Activated B cell treated with CpG ODN at 0.5 μM for 24 hours (primary cell): ENCODE measurements at regions not wholly inside any gene's neighbourhood (a gene's known extent, or its start where the extent isn't known, plus 50 kb on each side); places are given as distances from the start of the nearest gene placed in this dataset.

Experiments used
- ATAC-seq: fragments of 200-7000 bp; cut with Tn5 transposase; one replicate; pipeline ENCODE4 v1.10.0; 2021; ENCODE audit warnings: low read depth, mild to moderate bottlenecking, moderate library complexity
- CTCF ChIA-PET: fragments of 350-600 bp; sonication (Branson Sonifier 250); formaldehyde crosslinking; loops from one replicate; lab custom pipeline; 2021; ENCODE audit warnings: antibody characterized with exemption; lab: Charles Lee
- POLR2A ChIA-PET: fragments of 350-600 bp; sonication (Branson Sonifier 250); formaldehyde crosslinking; loops from one replicate; lab custom pipeline; 2021; ENCODE audit warnings: antibody characterized with exemption; lab: Charles Lee
- DNase-seq: peaks from one replicate; pipeline ENCODE4 v3.0.0; 2022
- H3K27ac Mint-ChIP-seq: one replicate; pipeline ENCODE4 v1.8.0; 2020; ENCODE audit warnings: mixed read lengths
- H3K27me3 Mint-ChIP-seq: one replicate; pipeline ENCODE4 v1.8.0; 2021; ENCODE audit warnings: mixed read lengths
- H3K36me3 Mint-ChIP-seq: one replicate; pipeline ENCODE4 v1.8.0; 2021; ENCODE audit warnings: low read depth, mixed read lengths
- H3K4me1 Mint-ChIP-seq: one replicate; pipeline ENCODE4 v1.8.0; 2021; ENCODE audit warnings: mixed read lengths
- H3K4me3 Mint-ChIP-seq: one replicate; pipeline ENCODE4 v1.8.0; 2020; ENCODE audit warnings: mild to moderate bottlenecking, mixed read lengths
- H3K9me3 Mint-ChIP-seq: one replicate; pipeline ENCODE4 v1.8.0; 2020; ENCODE audit warnings: mixed read lengths
- CTCF ChIP-seq: fragments of 200-600 bp; IDR thresholded peaks from one replicate; pipeline ENCODE4 v1.8.0; 2022; ENCODE audit warnings: antibody characterized with exemption, mild to moderate bottlenecking
- intact Hi-C: fragments of 100-400 bp; cut with micrococcal nuclease; formaldehyde crosslinking; loops from one replicate; pipeline ENCODE4 v1.15.1; 2024

DNA sequence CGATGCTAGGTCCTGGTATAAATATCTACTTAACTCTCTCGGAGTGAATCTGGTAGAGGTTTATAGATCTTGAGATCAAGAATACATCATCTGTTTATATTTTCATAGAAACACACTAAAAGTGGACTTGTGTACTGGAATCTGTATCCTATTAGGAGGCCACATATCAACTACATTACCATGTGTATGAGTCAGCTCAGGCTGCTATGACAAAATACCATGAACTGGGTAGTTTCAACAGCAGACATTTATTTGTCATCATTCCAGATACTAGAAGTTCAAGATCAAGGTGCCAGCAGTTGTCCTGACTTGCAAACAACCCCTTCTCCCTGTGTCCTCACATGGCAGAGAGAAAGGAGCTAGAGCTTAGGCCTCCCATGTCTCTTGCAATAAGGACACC, 113.9 kb upstream of the PFKP start:
- H3K27ac Mint-ChIP-seq: no peak overlapping the region
- DNase-seq (no peak), ATAC-seq (no peak)
- no peak for TF ChIP-seq CTCF
- peaks cover 5% of the 10 kb centered on the region for H3K9me3 Mint-ChIP-seq
- peaks cover 20% of the 10 kb centered on the region for H3K4me1 Mint-ChIP-seq
- CTCF ChIA-PET: no interaction called here
- intact Hi-C loops: no loop called here
- POLR2A ChIA-PET: no interaction called here
- no peak overlapping the region for H3K4me3 Mint-ChIP-seq
- no peaks in the 10 kb centered on the region for H3K36me3 Mint-ChIP-seq
- peaks cover 19% of the 10 kb centered on the region for H3K27me3 Mint-ChIP-seq

DNA sequence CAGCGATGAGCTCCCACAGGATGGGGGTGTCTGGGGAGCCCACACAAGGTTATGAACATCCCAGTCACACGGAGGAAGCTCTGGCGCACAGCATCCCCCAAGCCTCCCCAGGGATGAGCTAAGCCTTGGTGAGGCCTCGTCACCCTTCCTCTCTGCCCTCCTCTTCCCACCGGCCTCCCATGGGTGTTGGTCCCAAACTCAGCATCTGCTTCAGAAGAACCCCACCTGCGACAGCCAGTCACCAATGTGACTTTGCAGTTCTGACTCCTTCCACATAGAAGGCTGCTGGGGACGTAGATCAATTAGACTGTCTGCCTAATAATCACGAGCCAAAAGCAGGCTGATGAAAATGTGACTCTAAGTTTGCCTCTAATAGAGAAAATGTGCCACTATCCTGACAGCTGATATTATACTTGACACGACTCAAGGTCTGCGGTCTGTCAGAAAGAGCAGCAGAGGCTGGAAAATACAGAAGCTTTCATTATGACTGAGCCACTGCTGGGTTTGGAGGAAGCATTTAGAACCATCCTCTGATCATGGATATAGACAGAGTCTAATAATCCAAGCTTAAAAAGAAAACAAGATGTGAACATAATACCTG, 116.0 kb upstream of the PFKP start:
- Mint-ChIP-seq H3K4me1 (peaks cover 20% of the 10 kb centered on the region), H3K27me3 (peaks cover 23% of the 10 kb centered on the region), H3K27ac (no peak overlapping the region), H3K9me3 (peaks cover 4% of the 10 kb centered on the region), H3K36me3 (no peaks in the 10 kb centered on the region), H3K4me3 (no peak overlapping the region)
- ATAC-seq (peak; percentile 9), DNase-seq (no peak)
- intact Hi-C loops: no loop called here
- TF ChIP-seq CTCF: no peak
- ChIA-PET CTCF (no interaction called here), POLR2A (no interaction called here)

DNA sequence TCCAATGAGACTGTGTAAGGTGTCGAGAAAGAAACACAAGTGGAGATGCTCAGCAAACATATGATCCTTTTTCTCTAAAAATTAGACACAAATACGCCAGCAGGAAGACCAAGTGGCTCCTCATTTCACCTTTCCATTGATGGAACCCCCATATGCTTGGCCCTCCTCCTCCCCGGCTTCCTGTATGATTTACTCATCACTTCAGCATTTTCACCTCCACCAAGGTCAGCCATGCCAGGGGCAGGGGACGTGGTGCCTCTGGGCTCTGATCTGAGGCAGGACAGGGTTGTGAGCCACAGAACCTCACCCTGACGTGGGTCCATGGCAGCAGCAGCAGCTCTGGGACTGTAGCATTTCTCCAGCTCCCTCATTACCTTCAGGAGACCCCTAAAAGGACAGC, 116.8 kb upstream of the PFKP start:
- H3K9me3 Mint-ChIP-seq: no peaks in the 10 kb centered on the region
- H3K4me1 Mint-ChIP-seq: peaks cover 20% of the 10 kb centered on the region
- DNase-seq (no peak), ATAC-seq (no peak)
- CTCF ChIA-PET: no interaction called here
- no peaks in the 10 kb centered on the region for H3K36me3 Mint-ChIP-seq
- H3K4me3 Mint-ChIP-seq: no peak overlapping the region
- no peak for TF ChIP-seq CTCF
- peaks cover 23% of the 10 kb centered on the region for H3K27me3 Mint-ChIP-seq
- intact Hi-C loops: no loop called here
- POLR2A ChIA-PET: no interaction called here
- peak overlapping the region; percentile 33 for H3K27ac Mint-ChIP-seq

DNA sequence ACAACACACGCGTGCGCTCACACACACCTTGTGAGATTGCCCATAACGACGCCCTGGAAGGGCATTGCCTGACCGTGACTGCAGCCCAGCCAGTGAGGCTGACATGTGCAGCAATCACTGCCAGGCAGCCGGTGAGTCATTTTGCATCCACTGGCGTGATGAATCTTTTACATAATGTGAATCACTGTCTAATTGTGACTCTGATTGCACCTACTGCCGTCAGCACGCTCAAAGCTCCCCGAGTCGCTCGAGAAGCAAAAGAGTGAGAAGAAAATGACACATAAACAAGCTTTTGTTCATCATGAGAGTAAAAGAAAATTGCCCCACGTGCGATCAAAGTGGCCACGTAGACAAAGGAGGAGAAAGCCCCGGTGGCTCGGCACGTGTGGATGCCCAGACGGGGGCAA, 117.4 kb upstream of the PFKP start:
- intact Hi-C loops: no loop called here
- Mint-ChIP-seq H3K4me1 (peaks cover 20% of the 10 kb centered on the region), H3K9me3 (no peaks in the 10 kb centered on the region), H3K4me3 (peak overlapping the region; percentile 33), H3K36me3 (no peaks in the 10 kb centered on the region), H3K27me3 (peaks cover 23% of the 10 kb centered on the region), H3K27ac (peak overlapping the region; percentile 35)
- no peak for TF ChIP-seq CTCF
- POLR2A ChIA-PET: no interaction called here
- CTCF ChIA-PET: no interaction called here
- ATAC-seq: peak; percentile 71
- no peak for DNase-seq

DNA sequence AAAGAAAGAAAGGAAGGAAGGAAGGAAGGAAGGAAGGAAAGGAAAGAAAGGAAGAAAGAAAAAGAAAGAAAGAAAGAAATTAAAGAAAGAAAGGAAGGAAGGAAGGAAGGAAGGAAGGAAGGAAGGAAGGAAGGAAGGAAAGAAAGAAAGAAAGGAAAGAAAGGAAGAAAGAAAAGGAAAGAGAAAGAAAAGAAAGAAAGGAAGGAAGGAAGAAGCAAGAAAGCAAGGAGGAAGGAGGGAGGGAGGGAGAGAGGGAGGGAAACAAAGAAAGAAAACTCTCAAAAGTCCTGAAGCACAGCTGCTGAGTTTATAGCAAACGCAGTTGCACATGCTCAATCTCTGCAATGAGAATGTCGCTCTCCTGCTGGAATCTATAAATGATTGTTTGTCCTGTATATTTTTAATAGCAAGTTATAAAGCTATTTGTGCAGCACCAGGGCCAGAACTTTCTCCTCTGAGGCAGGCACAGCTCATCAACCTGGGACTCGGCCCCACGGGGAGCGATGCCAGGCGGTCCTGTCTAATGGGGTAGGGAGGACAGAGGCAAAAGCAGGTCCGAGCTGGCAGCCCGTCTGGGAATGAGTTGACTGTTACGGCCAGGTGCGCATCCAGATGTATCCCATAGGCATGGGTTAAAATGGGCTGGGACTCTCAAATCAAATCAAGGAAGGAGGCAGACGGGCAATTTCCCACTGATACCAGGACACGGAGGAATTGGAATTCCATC, 118.0 kb upstream of the PFKP start:
- Mint-ChIP-seq H3K4me1 (peaks cover 20% of the 10 kb centered on the region), H3K4me3 (peak overlapping the region; percentile 33), H3K27me3 (peaks cover 23% of the 10 kb centered on the region), H3K9me3 (no peaks in the 10 kb centered on the region), H3K36me3 (no peaks in the 10 kb centered on the region), H3K27ac (peak overlapping the region; percentile 35)
- intact Hi-C loops: no loop called here
- TF ChIP-seq CTCF: no peak
- ATAC-seq: no peak
- CTCF ChIA-PET: no interaction called here
- POLR2A ChIA-PET: no interaction called here
- no peak for DNase-seq
